HG03175 (cell line): ENCODE measurements at regions not wholly inside any gene's neighbourhood (a gene's known extent, or its start where the extent isn't known, plus 50 kb on each side); places are given as distances from the start of the nearest gene placed in this dataset.

Experiments used
- ATAC-seq: cut with Tn5 transposase; IDR thresholded peaks from one replicate; pipeline ENCODE4 v1.9.1; 2021; ENCODE audit warnings: mild to moderate bottlenecking, moderate library complexity; ENCODE audit not compliant: unreplicated experiment

DNA sequence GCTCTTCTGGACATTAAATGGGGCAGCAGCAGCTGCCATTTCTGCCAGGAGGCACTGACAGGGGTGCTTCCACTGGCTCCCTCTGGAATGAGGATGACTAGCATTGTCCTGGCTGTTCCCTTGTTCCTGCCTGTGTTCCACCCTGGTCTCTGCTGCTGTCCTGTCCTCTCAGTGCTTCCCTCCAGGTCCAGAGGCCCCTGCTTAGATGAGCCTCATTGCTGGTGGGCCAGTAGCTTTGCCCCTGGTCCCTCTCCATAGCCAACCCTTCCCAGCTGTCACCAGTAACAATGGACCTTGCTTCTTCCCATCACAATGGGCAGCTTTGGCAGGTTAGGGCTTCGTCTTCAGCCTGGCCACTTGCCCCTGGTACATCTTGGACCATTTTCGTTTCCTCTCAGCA lies 561.1 kb downstream of the TCERG1L start:
- no peak for ATAC-seq

DNA sequence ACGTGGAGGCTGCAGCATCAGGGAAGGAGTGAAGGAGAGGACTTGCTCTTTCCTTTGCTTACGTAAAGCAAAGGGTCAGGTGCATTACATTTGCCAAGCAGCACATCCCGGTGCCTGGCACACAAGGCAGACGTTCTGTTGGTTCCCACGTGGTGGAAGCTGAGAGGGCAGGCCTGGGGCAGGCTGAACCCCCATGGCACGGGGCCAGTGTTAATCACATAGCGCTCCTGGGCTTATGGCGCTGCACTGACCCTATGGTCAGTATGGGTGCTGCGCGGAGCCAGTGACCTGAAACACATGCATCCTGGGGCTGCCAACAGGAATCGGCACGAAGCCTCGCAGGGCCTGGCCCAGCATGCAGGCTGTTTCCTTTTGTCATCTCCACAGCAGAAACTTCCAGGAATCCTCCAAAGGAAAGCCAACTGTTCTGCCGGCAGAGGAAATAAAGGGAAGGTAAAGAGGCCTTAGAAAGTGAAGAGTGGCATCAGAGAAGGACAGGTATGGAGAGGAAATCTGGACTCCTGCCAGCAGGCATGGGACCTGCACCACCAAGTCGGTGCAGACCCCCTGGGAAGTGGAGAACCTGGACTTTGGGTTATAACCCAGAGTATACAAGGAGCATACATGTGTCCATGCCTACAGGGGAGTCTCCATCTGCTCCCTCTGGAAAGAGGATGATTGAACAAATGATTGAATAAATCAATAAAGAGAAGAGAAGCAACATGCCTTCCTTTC lies 560.2 kb downstream of the TCERG1L start:
- no peak for ATAC-seq

DNA sequence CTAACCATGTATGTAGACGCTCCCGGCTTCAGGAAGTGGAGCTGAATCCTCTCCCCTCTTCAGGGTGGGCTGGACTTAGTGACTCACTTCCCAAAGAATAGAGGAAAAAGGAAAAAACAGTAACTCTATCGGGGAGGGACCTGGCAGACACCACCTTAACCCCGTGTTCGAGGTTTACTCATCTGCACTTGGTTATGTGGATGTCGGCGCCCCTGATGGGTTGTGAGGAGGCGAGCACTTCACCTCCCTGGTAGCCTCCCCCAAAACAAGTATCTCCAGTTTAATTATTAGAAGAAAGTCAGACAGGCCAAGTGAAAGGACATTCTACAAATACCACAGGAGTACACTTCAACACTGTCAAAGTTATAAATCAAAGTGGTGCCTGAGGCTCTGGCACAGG lies 559.7 kb downstream of the TCERG1L start:
- ATAC-seq, result no peak

DNA sequence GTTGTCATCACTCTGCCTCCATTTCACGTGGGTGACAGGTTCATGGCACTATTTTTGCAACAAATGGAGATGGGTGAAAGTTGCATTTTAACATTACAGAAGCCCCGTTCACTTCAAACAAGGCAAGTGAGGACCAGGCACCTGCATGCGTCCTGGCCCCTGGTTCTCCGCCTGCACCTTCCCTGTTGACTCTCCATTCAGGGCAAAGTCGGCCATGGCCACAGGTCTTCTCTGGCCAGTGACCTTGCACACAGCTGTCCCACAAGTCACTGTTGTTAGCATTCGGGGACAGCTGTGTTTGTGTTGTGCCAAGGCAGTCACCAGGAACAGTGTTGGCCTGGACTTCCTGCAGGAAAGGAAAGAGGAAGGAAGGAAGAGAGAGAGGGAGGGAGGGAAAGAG lies 554.9 kb downstream of the TCERG1L start:
- no peak for ATAC-seq

DNA sequence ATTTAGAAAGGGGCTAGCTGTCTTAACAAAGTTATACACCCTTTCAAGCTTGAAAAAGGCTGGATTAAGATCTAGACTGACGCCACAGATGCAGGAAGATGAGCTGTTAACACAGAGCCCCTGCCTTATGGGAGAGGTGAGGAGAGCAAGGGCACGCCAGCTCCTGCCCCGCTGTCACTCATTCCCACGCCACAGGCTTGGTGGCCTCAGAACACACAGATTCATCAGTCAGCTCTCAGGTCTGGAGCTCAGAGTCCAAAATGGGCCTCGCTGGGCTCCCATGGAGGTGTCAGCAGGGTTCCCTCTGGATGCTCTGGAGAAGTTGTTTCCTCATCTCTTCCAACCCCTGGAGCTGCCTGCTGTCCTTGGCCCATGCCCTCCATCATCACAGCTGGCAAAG lies 554.2 kb downstream of the TCERG1L start:
- no peak for ATAC-seq

DNA sequence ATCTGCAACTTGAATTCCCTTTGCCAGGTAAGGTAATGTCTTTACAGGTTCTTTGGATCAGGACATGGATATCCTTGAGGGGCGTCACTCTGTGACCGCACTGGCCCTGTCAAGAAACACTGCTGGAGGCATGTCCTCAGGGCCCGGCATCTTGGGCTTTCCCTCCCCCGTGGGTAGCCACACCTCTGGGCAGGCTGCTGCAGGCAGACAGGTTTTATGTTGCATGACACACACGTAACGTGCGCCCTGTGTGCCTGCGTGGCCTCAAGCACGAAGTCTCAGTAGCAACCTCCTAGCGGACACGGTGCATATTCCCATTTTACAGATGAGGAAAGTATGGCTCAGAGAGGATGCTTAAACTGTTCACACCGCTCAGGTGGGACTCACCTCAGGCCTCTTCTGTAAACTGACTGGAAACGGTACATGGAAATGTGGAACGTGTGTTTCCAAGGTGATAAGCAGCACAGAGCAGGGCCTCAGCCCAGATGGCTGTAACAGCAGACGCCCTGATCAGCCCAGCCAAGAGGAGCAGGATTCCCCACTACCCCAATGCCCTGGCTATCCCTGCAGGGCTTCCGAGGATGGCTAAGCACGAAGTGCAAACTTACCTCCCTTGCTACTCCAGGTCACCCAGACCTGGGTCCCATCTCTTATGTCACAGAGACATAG lies 553.6 kb downstream of the TCERG1L start:
- no peak for ATAC-seq

DNA sequence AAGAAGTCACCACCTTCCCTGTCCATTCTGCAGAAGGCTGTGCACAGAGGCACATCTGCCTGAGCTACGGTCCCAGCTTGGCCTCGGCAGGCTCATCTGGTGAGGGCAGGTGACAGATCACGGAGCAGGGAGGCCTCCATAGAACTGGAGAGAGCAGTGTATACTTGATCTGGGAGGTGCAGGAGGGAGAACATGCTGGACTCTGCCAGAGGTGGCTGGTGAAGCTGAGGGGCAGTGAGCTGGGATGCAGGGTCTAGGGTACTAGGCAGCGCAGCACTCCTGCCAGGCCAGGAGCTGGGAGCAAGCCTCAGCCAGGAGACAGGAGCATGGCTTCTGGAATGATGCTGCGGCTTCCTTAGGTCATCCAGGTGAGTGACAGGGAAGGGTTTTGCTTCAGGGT lies 553.0 kb downstream of the TCERG1L start:
- ATAC-seq, result no peak

DNA sequence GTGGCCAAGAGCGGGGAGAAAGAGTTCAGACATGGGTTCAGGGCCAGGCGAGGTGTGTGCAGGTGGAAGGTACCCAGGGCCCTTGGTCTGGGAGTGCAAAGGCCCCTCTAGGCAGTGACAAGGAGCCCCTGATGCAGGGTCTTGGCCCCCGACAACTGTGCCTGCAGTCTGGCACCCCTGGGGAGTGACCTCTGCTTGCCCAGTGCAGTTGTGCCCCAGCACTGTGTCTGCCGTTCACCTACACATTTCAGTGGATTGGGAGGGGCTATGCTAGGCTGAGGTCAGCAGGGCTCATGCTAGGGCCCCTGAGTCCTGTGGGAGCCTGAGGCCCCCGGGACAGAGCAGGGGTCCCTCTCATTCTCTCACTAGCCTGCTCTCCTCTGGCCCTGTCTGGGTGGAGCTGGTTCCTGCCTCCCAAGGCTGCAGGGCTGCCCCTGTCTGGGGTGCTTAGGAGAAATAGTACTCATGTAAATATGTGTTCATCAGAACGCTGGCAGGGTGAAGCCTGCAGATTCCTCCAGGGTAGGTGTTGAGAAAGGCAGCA lies 550.4 kb downstream of the TCERG1L start:
- ATAC-seq, result no peak

DNA sequence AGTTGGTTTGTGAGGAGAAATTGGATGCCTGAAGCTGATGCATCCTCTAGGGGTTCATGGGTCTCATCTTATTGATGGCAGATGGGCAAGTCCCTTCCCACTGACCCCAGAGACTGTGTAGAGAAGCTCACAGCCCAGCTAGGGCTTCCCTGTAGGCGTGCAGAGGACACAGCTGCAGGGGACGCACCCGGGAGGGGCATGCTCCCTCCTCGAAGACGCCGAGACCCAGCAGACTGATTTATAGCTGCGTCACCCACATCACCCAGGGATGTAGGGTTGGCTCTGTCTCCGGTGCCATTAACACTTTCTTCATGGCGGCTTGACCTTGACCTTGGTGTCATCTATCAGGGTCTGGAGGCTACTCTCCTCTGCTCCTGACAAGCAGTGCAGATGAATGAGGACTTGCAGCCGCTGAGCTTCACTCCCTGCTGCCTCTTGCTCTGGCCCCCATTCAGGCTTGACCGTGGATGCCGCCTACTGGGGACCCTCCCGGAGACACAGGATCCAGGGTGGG lies 549.7 kb downstream of the TCERG1L start:
- no peak for ATAC-seq

DNA sequence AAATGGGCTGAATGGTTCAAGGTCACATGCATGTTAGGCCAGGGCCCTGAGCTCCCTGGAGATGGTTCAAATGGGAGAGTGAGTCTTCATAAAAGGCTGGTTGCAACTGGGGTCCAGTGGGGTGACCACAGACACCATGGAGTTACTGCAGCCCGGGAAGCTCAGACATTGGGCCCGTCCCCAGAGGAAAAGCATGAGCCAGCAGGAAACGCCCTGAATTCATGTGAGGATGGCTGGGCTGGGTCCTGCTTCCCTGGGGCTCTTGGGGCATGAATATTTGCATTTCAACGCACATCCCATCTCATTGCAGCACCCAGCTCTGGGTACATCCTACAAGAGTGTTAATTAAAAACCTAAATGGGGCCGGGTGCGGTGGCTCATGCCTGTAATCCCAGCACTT lies 549.0 kb downstream of the TCERG1L start:
- ATAC-seq, result no peak

DNA sequence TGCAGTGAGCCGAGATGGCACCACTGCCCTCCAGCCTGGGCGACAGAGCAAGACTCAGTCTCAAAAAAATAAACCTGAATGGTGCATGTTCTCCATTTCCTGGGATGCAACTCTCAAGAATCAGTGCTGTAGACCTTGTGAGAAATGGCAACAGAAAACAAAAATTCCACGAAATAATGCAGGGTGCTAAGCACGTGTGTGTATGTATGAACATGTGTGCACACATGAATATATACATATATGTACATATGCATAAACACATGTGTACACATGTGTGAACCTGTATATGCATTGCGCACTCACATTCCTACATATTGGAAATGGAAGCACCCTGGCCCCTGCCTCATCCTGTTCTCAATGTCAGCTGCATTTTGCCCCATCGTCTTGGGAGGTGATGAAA lies 548.5 kb downstream of the TCERG1L start:
- no peak for ATAC-seq

DNA sequence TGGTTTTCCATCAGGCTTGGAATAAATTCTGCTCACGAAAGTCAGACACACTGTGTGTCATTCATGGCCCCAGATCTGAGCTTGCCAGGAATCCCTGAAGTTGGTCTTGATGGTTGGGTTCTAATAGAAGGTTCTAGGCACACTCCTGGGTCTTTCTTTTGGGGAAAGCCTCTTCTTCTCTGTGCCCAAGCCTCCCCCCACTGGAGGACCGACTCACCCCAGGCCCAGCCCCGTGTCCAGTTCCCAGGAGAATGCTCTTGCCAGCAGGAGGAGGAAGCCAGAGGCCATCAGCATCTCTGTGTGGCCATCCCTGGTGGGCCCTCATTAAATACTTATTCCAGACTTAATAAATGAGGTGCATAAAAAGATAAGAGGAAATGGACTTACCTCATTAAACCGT lies 548.0 kb downstream of the TCERG1L start:
- no peak for ATAC-seq

DNA sequence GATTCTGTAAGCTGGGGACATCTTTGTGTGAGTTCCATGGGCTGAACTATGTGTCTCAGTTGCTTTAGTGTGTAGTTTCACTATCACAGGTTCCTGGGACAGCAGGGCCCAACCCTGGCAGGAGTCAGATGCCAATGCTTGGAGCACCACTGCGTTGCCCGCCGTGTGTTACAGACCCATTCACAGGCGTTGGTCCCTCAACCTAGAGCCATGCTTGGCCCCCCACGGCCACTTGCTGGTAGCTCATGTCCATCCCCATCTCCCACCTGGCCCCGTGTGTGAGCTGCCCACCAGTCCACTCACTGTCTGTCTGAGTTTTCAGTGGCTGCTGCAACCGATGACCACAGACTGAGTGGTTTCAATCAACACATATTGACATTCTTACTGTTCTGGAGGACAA lies 546.9 kb downstream of the TCERG1L start:
- no peak for ATAC-seq

DNA sequence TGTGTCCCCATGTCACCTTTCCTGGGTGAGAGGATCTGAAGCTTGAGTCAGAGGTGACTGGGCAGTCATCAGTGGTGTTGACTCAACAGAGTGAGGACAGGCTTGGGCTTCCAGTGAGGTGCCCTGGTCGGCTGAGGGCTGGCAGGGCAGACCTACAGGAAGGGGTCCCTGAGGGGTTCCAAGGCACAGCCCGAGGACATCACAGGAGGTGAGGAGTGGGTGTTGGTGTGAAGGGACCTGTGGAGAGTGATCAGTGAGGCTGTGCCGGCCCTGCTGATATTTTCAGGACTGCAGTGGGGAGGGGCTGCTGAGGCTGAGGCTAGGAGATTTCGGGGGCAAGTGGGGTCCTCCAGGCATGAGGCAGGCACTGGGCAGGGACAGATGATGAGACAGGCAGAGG lies 545.5 kb downstream of the TCERG1L start:
- ATAC-seq, result no peak

DNA sequence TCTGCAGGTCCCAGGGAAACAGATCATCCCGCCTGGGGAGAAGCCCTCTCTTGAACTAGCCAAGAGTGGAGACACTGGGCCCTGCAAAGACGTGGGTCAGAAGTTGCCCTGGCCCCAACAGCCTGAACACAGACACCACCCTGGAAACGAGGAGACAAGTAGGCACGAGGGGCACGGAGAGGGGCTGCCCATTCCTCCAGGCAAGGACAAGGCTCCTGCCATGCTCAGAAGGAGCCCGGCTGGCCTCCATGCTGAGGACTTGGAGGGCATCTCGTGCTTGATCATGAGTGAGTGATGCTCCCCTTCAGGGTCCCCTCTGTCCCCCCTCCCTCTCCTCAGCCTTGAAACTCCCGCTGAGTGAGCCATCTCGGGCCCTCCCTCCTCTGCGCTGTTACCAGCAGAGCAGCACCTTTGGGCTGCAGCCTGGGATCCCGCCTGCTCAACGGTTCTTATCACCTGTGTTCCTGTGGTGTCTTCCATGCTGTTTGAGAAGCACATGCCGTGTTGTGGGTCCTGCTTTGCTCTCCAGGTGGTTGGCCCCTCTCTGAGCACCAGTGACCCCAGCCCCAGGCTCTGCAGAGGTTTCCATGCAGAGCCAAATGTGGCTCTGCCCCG lies 544.3 kb downstream of the TCERG1L start:
- ATAC-seq, result no peak

DNA sequence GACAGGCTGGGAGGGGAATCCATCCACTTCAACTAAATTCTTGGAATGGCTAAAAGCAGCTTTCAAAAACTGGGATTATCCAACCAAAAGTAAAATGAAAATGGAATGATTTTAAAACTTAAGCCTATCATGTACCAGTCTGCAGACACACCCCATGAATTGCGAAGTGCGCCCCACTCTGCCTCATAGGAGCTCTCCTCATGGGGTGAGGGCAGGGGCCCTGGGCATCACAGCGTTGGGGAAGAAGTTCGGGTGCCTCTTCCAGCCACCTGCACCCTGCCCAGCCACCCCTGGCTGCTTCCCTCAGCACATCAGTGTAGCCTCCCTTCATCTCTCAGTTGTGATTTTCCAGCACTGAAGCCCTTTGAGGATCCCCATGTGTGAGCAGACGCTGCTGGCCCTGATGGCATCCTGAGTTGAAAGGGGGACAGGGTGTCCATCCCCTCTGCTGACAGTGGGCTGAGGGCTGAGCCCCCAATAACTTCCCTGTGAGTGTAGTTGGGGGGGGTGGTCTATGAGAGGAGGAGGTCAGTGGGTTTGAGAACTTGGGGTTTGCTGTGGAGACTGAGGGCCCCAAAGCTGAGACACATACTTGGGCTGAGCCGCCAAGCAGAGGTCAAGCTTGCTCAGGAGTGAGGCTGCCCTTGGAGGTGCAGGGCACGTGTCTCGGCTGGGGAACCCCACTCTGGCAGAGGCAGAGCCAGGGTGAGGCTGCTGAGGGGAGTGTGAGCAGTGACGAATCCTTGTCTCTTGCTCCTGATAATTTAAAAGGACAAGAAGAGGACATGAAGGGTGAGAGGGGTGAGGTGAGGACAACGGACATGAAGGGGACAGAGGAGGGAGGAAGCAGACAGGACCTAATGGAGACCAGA lies 542.1 kb downstream of the TCERG1L start:
- no peak for ATAC-seq

DNA sequence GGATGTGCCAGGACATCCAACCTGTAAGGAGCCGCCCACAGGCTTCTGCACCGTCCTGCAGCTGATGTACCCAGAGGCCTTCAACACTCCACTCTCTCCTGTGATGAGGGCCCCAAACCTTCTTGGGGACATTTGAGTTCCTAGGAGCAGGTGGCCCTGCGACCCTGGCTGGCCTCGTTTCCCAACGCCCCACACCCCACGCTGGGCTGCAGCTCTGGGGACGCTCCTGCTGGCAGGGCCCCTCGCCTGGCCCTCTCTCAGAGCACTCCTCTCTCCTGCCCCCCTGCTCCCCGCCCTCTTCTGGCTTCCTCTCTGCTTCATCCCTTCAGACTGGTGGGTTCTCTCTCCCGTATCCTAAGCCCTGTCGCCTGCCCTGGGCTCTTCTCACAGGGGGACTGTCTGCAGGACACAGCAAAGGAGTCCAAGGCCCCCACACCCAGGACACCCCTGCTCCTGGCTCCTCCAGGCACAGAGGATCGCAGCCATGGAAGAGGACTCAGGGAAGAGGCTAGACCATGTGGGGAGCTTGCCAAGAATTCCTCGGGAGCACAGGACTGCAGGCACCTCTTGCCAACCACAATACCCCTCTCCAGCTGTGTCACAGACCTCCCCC lies 541.4 kb downstream of the TCERG1L start:
- no peak for ATAC-seq

DNA sequence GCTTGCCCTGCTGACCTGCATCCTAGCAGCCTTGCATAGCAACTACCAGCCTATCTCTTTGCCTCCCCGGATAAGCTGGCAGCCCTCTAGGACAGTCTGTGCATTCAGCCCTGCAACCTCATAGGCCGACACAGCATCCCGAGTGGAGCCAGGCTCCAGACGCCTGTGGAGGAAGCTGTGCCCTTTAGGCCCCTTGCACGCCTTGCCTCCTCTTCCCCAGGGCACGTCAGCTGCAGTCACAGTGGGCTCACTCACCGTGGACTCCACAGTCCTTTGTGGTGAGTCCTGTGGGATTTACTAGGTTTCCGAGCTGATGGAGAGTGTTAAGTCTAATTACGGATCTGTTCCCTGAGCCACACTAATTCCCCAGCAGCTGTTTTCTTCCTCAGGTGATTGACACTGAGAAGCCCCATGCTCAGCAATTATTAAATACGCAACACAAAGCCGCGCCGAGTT lies 540.0 kb downstream of the TCERG1L start:
- ATAC-seq, result no peak

DNA sequence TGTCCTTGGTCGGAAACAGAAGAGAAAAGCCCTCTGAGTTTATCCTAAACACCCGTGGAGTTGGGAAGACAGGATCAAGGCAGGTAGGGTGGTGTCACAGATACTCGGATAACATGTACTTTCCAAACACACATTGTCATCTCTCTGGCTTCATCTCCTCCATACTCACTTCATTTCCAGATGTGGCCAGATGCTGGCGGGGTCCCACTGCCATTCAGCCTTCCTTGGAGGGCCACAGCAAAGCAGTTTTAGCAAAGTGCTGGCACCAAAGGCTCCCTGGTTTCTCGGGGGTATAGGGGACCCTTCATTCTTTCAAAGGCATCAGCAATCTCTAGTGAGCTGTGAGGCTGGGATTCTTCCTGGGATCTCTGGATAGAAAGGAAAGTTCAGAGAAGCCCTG lies 539.5 kb downstream of the TCERG1L start:
- no peak for ATAC-seq

DNA sequence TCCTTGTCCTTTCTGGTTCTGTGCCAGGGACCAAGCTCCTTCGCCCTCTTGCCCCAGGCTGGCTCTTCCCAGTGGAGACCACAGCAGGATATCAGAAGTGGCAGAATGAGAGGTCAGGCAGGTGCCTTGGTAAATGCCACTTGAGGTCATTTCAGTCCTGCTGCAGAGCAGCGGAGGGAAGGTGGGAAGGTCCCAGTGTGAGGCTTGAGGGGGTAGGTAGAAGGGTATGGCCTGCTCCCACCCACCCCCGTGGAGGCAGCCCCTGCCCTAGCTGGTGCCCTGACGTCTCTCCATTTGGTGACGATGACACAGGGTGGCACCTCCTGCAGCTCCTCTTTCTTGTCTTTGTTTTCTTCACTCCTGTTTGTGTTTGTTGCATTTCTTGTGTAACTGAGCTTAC lies 538.8 kb downstream of the TCERG1L start:
- no peak for ATAC-seq
